H1 (cell line): ENCODE measurements at regions not wholly inside any gene's neighbourhood (a gene's known extent, or its start where the extent isn't known, plus 50 kb on each side); places are given as distances from the start of the nearest gene placed in this dataset.

Experiments
- CTCF ChIA-PET: fragments of 300-600 bp; sonication (Branson Sonifier 250); formaldehyde crosslinking; loops from one replicate; lab custom pipeline; 2021; ENCODE audit not compliant: partially characterized antibody; lab: Charles Lee
- POLR2A ChIA-PET: fragments of 300-600 bp; sonication (Branson Sonifier 250); formaldehyde crosslinking; loops from one replicate; lab custom pipeline; 2021; ENCODE audit warnings: inconsistent platforms; ENCODE audit not compliant: partially characterized antibody; lab: Charles Lee
- DNase-seq, 2 experiments: peaks; one replicate each; pipeline versions ENCODE4 v3.0.0 to v3.0.0-alpha.2; 2010 to 2022; ENCODE audit warnings: low spot score in 2 of 2, low read depth in 1 of 2, mixed read lengths in 1 of 2
- FAIRE-seq: peaks from 2 replicates; lab custom pipeline; 2011; peaks lifted over from hg19 to GRCh38; lab: Jason Lieb, UNC
- H2AFZ ChIP-seq: 2 replicates; pipeline ENCODE4 v1.8.1; 2012; ENCODE audit warnings: low read length, inconsistent platforms
- H2AK5ac ChIP-seq: 2 replicates; pipeline ENCODE4 v1.6.1; 2013; ENCODE audit warnings: low read depth, low read length
- H2BK120ac ChIP-seq: replicated peaks from 2 replicates; pipeline ENCODE3; 2013; ENCODE audit warnings: low read depth, low read length, inconsistent platforms
- H2BK12ac ChIP-seq: 2 replicates; pipeline ENCODE4 v1.6.1; 2013; ENCODE audit warnings: low read depth, low read length
- H2BK15ac ChIP-seq: 2 replicates; pipeline ENCODE4 v1.6.1; 2013; ENCODE audit warnings: low read length
- H2BK20ac ChIP-seq: 2 replicates; pipeline ENCODE4 v1.6.1; 2013; ENCODE audit warnings: low read length
- H2BK5ac ChIP-seq: 2 replicates; pipeline ENCODE4 v1.6.1; 2013; ENCODE audit warnings: low read depth, low read length
- H3K14ac ChIP-seq: 2 replicates; pipeline ENCODE4 v1.6.1; 2013; ENCODE audit warnings: inconsistent platforms; ENCODE audit not compliant: insufficient read length
- H3K18ac ChIP-seq: 2 replicates; pipeline ENCODE4 v1.6.1; 2013; ENCODE audit warnings: low read length; ENCODE audit errors: extremely low read depth
- H3K23ac ChIP-seq: 2 replicates; pipeline ENCODE4 v1.6.1; 2013; ENCODE audit warnings: inconsistent platforms; ENCODE audit not compliant: insufficient read length
- H3K23me2 ChIP-seq: 2 replicates; pipeline ENCODE4 v1.6.1; 2013; ENCODE audit warnings: low read depth, low read length
- H3K27ac ChIP-seq: 2 replicates; pipeline ENCODE4 v1.6.1; 2011; ENCODE audit warnings: low read depth, low read length, inconsistent platforms
- H3K27me3 ChIP-seq, 4 experiments: replicated peaks in 1 of 4; 1 replicate in 1 of 4; 2 replicates in 3 of 4; pipeline versions ENCODE4 v1.6.1 to v1.8.1; 2011 to 2013; ENCODE audit warnings: low read length in 3 of 4, mild to moderate bottlenecking in 3 of 4, inconsistent platforms in 2 of 4, mixed read lengths in 2 of 4, moderate library complexity in 1 of 4; ENCODE audit not compliant: control insufficient read depth in 3 of 4, insufficient read depth in 3 of 4; ENCODE audit errors: extremely low read depth in 1 of 4
- H3K36me3 ChIP-seq, 4 experiments: 2 replicates each; pipeline versions ENCODE4 v1.6.1 to v1.8.1; 2011 to 2013; ENCODE audit warnings: mild to moderate bottlenecking in 4 of 4, low read length in 3 of 4, moderate library complexity in 2 of 4, control low read depth in 1 of 4, inconsistent platforms in 1 of 4; ENCODE audit not compliant: insufficient read depth in 4 of 4, control insufficient read depth in 2 of 4
- H3K4ac ChIP-seq: replicated peaks from 2 replicates; pipeline ENCODE3; 2013; ENCODE audit warnings: low read length, low read depth, mixed read lengths, inconsistent platforms; ENCODE audit not compliant: insufficient read length
- H3K4me1 ChIP-seq, 4 experiments: replicated peaks in 1 of 4; 1 replicate in 1 of 4; 2 replicates in 3 of 4; pipeline versions ENCODE4 v1.6.1 to v1.8.1; 2011 to 2013; ENCODE audit warnings: low read length in 3 of 4, inconsistent platforms in 2 of 4, mixed read lengths in 1 of 4; ENCODE audit not compliant: insufficient read depth in 4 of 4, control insufficient read depth in 3 of 4
- H3K4me2 ChIP-seq, 2 experiments: 2 replicates each; pipeline versions ENCODE4 v1.6.1 to v1.8.1; 2011 to 2013; ENCODE audit warnings: low read depth in 2 of 2, low read length in 2 of 2, control low read depth in 1 of 2, inconsistent platforms in 1 of 2, mild to moderate bottlenecking in 1 of 2; ENCODE audit not compliant: insufficient read depth in 1 of 2
- H3K4me3 ChIP-seq, 4 experiments: fragments of 200-600, 300-600 bp in 1 of 4; sonication (generic), shearing (Covaris generic), sonication (Bioruptor Twin) in 1 of 4; 2 replicates each; pipeline versions ENCODE4 v1.5.1 to v1.8.1; 2011 to 2016; ENCODE audit warnings: low read length in 4 of 4, low read depth in 3 of 4, control low read depth in 2 of 4, inconsistent platforms in 2 of 4, mild to moderate bottlenecking in 2 of 4, mixed read lengths in 1 of 4, moderate library complexity in 1 of 4; ENCODE audit not compliant: insufficient read depth in 2 of 4; ENCODE audit errors: extremely low read depth in 1 of 4
- H3K56ac ChIP-seq: replicated peaks from 2 replicates; pipeline ENCODE3; 2013; ENCODE audit warnings: low read depth, mild to moderate bottlenecking, mixed read lengths, low read length, inconsistent platforms; ENCODE audit not compliant: insufficient read length
- H3K79me1 ChIP-seq: 2 replicates; pipeline ENCODE4 v1.6.1; 2013; ENCODE audit warnings: low read depth, low read length, control low read depth
- H3K79me2 ChIP-seq, 2 experiments: 2 replicates each; pipeline versions ENCODE4 v1.6.1 to v1.8.1; 2012 to 2013; ENCODE audit warnings: low read length in 2 of 2, mild to moderate bottlenecking in 2 of 2, inconsistent platforms in 1 of 2; ENCODE audit not compliant: insufficient read depth in 2 of 2, control insufficient read depth in 1 of 2
- H3K9ac ChIP-seq, 4 experiments: replicated peaks in 1 of 4; 1 replicate in 1 of 4; 2 replicates in 3 of 4; pipeline versions ENCODE4 v1.6.1 to v1.8.1; 2011 to 2013; ENCODE audit warnings: low read depth in 3 of 4, low read length in 3 of 4, control low read depth in 2 of 4, mild to moderate bottlenecking in 2 of 4, moderate library complexity in 2 of 4, inconsistent platforms in 1 of 4; ENCODE audit errors: extremely low read depth in 1 of 4
- H3K9me3 ChIP-seq, 2 experiments: 2 replicates each; pipeline versions ENCODE4 v1.6.1 to v1.8.1; 2012 to 2013; ENCODE audit warnings: mild to moderate bottlenecking in 2 of 2, moderate library complexity in 2 of 2, control low read depth in 1 of 2, inconsistent platforms in 1 of 2, low read depth in 1 of 2, low read length in 1 of 2, mixed read lengths in 1 of 2; ENCODE audit not compliant: insufficient read depth in 2 of 2
- H4K20me1 ChIP-seq, 2 experiments: replicated peaks in 1 of 2; 2 replicates each; pipeline versions ENCODE3 to v1.8.1; 2011 to 2013; ENCODE audit warnings: inconsistent platforms in 2 of 2, low read length in 2 of 2, mild to moderate bottlenecking in 1 of 2; ENCODE audit not compliant: insufficient read depth in 2 of 2, control insufficient read depth in 1 of 2
- H4K5ac ChIP-seq: 2 replicates; pipeline ENCODE4 v1.6.1; 2013; ENCODE audit warnings: low read length, low read depth, mixed read lengths, inconsistent platforms; ENCODE audit not compliant: insufficient read length
- H4K8ac ChIP-seq: 2 replicates; pipeline ENCODE4 v1.8.0; 2013; ENCODE audit warnings: mild to moderate bottlenecking, moderate library complexity, low read length, inconsistent platforms; ENCODE audit not compliant: insufficient read depth; ENCODE audit errors: extremely low read depth
- H4K91ac ChIP-seq: replicated peaks from 2 replicates; pipeline ENCODE3; 2013; ENCODE audit warnings: low read length, mixed read lengths, inconsistent platforms; ENCODE audit not compliant: insufficient read length
- EGR1 ChIP-seq: IDR thresholded peaks from 2 replicates; pipeline ENCODE4 v1.6.1; 2011; ENCODE audit warnings: low read depth, low read length, borderline replicate concordance
- GTF2F1 ChIP-seq: IDR thresholded peaks from 2 replicates; pipeline ENCODE4 v1.6.1; 2012; ENCODE audit warnings: low read depth, low read length, improper control_type of control experiment, borderline replicate concordance
- HDAC6 ChIP-seq: IDR thresholded peaks from one replicate; pipeline ENCODE4 v1.7.1; 2012; ENCODE audit warnings: low read depth, mild to moderate bottlenecking, inconsistent platforms, low read length, moderate library complexity
- JUN ChIP-seq: IDR thresholded peaks from 2 replicates; pipeline ENCODE4 v1.6.1; 2011; ENCODE audit warnings: low read depth, mild to moderate bottlenecking, improper control_type of control experiment, low read length
- SRF ChIP-seq: IDR thresholded peaks from 2 replicates; pipeline ENCODE4 v1.6.1; 2011; ENCODE audit warnings: mild to moderate bottlenecking, low read depth, low read length, moderate library complexity
- TAF1 ChIP-seq: IDR thresholded peaks from 2 replicates; pipeline ENCODE4 v1.6.1; 2011; ENCODE audit warnings: mild to moderate bottlenecking, low read depth, low read length
- TCF12 ChIP-seq: IDR thresholded peaks from 2 replicates; pipeline ENCODE4 v1.6.1; 2011; ENCODE audit warnings: low read depth, mild to moderate bottlenecking, low read length
- ZNF274 ChIP-seq: IDR thresholded peaks from 2 replicates; pipeline ENCODE4 v1.7.0; 2012; ENCODE audit warnings: low read length, borderline replicate concordance; ENCODE audit errors: extremely low read depth
- WGBS, 2 experiments: shearing (Covaris generic) in 1 of 2; methylation state at CpG; one replicate each; pipeline versions ENCODE4 v1.1.6 to v1.1.7; 2013 to 2015; ENCODE audit warnings: low lambda C conversion rate in 2 of 2, mixed read lengths in 2 of 2, inconsistent platforms in 1 of 2, low coverage in 1 of 2, missing lambda C conversion rate in 1 of 2; ENCODE audit not compliant: insufficient replicate concordance in 2 of 2, insufficient coverage in 1 of 2, insufficient read length in 1 of 2; ENCODE audit errors: extremely low coverage in 1 of 2, missing lambda C conversion rate in 1 of 2; 5-methylcytosine and 5-hydroxymethylcytosine counted together
- TF ChIP-seq, protein P1 (sequence below): IDR thresholded peaks from 2 replicates; pipeline ENCODE4 v1.6.1; 2012; ENCODE audit warnings: inconsistent platforms
- TF ChIP-seq, protein P2 (sequence below): IDR thresholded peaks from 2 replicates; pipeline ENCODE4 v1.6.1; 2012; ENCODE audit warnings: inconsistent platforms
- TF ChIP-seq, protein P3 (sequence below): IDR thresholded peaks from 2 replicates; pipeline ENCODE4 v1.6.1; 2012; ENCODE audit warnings: low read length, inconsistent platforms

DNA sequence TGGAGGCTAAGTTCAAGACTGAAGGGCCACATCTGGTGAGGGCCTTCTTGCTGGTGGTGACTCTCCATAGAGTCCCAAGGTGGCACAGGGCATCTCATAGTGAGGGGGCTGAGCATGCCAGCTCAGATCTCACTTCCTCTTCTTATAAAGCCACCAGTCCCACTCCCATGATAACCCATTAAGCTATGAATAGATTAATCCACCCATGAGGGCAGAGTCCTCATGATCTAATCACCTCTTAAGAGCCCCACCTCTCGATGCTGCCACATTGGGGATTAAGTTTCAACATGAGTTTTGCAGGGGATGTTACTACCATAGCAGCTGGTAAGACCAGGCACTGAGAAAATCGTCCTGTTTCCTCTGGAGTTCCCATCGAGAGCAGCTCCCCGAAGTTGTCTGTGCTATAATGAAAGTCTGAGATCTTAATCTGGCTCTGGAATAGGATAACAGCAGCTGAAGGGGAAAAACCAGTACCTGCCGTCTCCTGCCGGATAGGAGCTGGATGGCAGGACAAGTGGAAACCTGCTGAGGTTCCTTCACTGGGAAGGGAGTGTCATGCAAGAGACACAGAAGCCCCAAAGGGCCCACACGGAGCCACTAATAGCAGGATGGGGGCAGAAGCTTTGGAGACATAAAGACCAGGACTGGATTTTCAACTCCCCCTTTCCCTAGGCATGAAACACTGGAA lies 79.5 kb upstream of the EPHB3 start:
- Histone ChIP-seq H3K23ac (no peak overlapping the region), H3K4me2 (no peak overlapping the region), H4K5ac (no peak overlapping the region), H3K4me3 (no peak overlapping the region), H3K9ac (no peak overlapping the region), H3K27ac (no peak overlapping the region), H2BK20ac (no peak overlapping the region), H3K9me3 (no peaks in the 10 kb centered on the region), H3K79me1 (no peaks in the 10 kb centered on the region), H3K27me3 (no peaks in the 10 kb centered on the region), H2AFZ (no peak overlapping the region), H4K20me1 (no peaks in the 10 kb centered on the region), H2BK15ac (no peak overlapping the region), H3K23me2 (no peaks in the 10 kb centered on the region), H3K4ac (no peak overlapping the region), H3K79me2 (no peaks in the 10 kb centered on the region), H2AK5ac (no peak overlapping the region), H3K4me1 (no peaks in the 10 kb centered on the region), H2BK5ac (no peak overlapping the region), H4K8ac (no peak overlapping the region), H2BK12ac (no peak overlapping the region), H4K91ac (no peak overlapping the region), H3K36me3 (no peaks in the 10 kb centered on the region), H3K56ac (no peak overlapping the region), H3K14ac (no peak overlapping the region), H3K18ac (no peak overlapping the region), H2BK120ac (no peak overlapping the region)
- 85% methylated on average over 7 of the region's 7 CpGs; no CpG with 5 or more reads in 1 of the 2 experiments for whole genome bisulfite sequencing, 2 experiments
- POLR2A ChIA-PET, result no interaction called here
- DNase-seq (no peak), FAIRE-seq (no peak)
- CTCF ChIA-PET, result interaction anchor here (0.6 to 7.5 kb wide), 14 partner anchors 8 to 322 kb away, joined by 3 to 62 read pairs (median 4); no protein-coding TSS in a partner anchor
- TF ChIP-seq, protein P1, sequence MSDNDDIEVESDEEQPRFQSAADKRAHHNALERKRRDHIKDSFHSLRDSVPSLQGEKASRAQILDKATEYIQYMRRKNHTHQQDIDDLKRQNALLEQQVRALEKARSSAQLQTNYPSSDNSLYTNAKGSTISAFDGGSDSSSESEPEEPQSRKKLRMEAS, result no peak
- no peak for TF ChIP-seq GTF2F1
- no peak for TF ChIP-seq HDAC6
- TF ChIP-seq, protein P2, sequence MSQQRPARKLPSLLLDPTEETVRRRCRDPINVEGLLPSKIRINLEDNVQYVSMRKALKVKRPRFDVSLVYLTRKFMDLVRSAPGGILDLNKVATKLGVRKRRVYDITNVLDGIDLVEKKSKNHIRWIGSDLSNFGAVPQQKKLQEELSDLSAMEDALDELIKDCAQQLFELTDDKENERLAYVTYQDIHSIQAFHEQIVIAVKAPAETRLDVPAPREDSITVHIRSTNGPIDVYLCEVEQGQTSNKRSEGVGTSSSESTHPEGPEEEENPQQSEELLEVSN, result no peak
- TF ChIP-seq TCF12, result no peak
- TF ChIP-seq ZNF274, result no peak
- TF ChIP-seq, protein P3, sequence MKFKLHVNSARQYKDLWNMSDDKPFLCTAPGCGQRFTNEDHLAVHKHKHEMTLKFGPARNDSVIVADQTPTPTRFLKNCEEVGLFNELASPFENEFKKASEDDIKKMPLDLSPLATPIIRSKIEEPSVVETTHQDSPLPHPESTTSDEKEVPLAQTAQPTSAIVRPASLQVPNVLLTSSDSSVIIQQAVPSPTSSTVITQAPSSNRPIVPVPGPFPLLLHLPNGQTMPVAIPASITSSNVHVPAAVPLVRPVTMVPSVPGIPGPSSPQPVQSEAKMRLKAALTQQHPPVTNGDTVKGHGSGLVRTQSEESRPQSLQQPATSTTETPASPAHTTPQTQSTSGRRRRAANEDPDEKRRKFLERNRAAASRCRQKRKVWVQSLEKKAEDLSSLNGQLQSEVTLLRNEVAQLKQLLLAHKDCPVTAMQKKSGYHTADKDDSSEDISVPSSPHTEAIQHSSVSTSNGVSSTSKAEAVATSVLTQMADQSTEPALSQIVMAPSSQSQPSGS, result no peak
- TF ChIP-seq JUN, result no peak
- TF ChIP-seq SRF, result no peak
- TF ChIP-seq TAF1, result no peak
- TF ChIP-seq EGR1, result no peak
